ENCODE measurements at regions not wholly inside any gene's neighbourhood (a gene's known extent, or its start where the extent isn't known, plus 50 kb on each side); places are given as distances from the start of the nearest gene placed in this dataset.
"Not testable (repeated sequence)": the region's sequence is repeated elsewhere in the genome, so short reads cannot be mapped to it uniquely, and the experiment has no call there.

DNA sequence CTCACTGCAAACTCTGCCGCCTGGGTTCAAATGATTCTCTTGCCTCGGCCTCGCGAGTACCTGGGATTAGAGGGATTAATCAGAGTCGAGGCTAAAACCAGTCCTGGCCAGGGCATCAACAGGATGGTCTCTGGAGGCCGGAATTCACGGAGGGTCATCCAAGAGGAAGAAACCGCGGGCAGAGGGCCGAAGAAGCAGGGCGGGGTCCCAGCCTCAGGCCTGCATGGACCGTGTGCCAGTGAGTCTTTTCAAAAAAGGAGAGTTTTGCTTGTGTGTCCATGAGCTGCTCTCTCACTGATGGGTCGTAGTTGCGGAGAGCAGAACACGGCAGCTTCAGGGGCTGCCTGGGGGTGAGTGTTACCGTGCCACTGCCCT is 295.1 kb upstream of the ZNF337 start:
- no peak for DNase-seq (ENCODE audit: low read depth, low spot score)
- H3K27ac ChIP-seq: no peak overlapping the region

DNA sequence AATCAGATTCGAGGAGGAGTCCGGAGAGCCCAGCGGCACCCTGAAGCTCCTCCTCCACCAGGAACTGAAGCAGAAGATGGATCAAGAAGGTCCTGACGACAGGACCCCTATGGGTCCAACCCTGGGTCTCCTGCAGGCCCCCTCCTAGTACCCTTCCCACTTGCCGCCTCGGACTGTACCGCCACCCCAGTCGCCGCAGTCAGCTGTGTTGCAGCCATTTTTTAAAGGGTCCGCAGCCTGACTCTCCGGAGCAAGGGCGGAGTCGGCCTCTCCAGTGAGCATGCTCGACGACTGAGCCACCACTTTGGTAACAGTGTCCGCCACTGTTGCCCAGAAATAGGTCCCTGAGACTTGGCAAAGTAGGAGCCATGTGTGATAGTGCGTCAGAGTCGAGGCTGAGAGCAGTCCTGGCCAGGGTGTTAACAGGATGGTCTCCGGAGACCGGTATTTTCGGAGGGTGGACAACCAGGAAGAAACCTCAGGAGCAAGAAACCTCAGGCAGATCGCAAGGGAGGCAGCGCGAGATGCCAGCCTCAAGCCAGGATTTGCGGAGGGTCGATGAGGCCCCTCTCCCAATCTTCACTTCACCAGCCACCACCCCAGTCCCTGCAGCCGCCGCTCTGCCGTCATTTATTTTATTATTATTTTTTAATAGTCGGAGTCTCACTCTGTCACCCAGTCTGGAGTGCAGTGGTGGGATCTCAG is 294.6 kb upstream of the ZNF337 start:
- H3K27ac ChIP-seq: no peak overlapping the region
- DNase-seq (ENCODE audit: low read depth, low spot score): no peak

- not testable (repeated sequence) for H3K27ac ChIP-seq; DNase-seq (ENCODE audit: low read depth, low spot score)
These were observed 293.0 kb upstream of the ZNF337 start for GRCh38 chr20:25989686-25990085.

DNA sequence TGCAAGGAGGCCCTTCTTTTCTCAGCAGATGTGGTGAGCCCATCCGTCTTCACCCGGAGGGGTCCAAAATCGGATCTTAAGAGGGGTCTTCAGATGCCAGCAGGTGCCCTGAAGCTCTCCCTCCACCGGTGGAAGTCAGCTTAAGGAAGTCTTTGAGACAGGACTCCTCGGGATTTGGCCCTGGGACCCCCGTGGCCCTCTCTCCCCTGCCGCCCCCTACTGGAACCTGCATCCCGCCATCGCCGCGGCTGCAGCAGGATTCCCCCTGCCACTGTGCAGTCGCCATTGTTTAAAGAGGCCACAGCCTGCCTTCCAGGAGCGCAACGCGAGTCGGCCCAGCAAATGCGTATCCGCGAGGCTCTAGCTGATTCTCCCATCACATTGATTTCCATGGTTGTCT is 292.5 kb upstream of the ZNF337 start:
- DNase-seq (ENCODE audit: low read depth, low spot score): no peak
- H3K27ac ChIP-seq: no peak overlapping the region

DNA sequence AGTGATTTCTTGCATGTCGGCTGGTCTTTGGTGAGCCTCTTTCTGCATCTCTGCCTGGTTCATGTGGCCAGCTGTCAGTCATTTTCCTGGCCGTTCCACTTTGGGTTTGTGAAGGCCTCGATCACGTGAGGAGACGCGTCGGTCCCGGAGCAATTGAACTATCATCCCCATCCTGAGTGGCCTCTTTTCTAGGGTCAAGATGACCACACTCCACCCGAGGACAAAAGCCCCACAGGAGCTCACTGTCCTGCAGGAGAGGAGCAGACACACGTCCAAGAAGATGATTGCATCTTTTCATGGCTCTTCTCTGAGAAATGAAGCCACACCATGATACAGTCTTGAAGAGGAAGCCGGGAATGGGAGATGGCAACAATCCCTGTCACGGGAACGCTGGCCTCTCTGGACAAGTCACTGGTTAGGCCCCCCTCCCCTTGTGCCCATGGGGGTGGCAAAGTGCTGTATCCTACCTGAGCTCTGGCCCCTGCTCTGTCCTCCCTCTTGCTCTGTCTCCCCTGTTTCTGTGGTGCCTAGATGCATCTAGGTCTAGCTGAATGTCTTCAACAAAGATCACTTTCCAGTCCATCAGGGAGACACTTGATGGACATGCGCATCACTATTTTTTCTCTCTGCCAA is 291.4 kb upstream of the ZNF337 start:
- not testable (repeated sequence) for DNase-seq (ENCODE audit: low read depth, low spot score); H3K27ac ChIP-seq

DNA sequence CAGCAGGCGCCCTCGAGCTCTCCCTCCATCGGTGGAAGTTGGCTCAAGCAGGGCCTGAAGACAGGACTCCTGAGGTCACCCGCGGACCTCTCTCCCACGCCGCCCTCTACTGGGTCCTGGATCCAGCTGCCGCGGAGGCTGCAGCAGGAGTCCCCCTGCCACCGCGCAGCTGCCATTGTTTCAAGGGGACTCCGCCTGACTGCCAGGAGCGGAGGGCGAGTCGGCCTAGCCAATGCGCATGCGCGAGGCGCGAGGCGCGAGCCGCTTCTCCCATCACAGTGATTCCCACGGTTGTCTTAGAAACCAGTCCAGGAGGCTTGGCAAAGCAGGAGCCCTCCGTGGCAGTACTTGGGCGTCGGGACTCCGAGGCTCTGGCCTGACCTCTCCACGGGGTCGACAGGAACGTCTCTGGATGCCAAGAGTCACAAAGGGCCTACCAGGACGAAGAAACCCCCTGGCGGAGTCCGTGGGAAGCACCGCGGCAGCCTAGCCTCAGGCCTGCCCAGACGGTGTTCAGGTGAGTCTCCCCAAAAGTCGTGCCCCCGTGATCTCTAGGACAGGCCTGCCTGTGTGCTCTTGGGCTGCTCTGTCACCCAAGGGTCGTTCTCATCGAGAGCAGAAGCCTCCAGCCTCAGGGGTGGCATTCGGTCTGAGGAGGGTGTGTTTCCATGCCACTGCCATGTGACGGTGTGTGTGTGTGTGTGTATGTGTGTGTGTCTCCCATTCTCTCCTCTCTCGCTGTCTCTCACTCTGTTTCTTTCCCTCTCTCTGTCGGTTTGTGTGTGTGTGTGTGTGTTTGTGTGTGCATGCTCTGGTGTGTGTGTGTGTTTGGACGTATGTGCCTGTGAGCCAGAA is 290.6 kb upstream of the ZNF337 start:
- no peak for DNase-seq (ENCODE audit: low read depth, low spot score)
- no peak overlapping the region for H3K27ac ChIP-seq

GRCh38 chr20:25985597-25985996 is 288.9 kb upstream of the ZNF337 start:
- H3K27ac ChIP-seq: no peak overlapping the region
- no peak for DNase-seq (ENCODE audit: low read depth, low spot score)

GRCh38 chr20:25984933-25985332 is 288.3 kb upstream of the ZNF337 start:
- DNase-seq (ENCODE audit: low read depth, low spot score): no peak
- H3K27ac ChIP-seq: no peak overlapping the region

GRCh38 chr20:25982701-25983100 is 286.0 kb upstream of the ZNF337 start:
- DNase-seq (ENCODE audit: low read depth, low spot score); H3K27ac ChIP-seq: not testable (repeated sequence)

DNA sequence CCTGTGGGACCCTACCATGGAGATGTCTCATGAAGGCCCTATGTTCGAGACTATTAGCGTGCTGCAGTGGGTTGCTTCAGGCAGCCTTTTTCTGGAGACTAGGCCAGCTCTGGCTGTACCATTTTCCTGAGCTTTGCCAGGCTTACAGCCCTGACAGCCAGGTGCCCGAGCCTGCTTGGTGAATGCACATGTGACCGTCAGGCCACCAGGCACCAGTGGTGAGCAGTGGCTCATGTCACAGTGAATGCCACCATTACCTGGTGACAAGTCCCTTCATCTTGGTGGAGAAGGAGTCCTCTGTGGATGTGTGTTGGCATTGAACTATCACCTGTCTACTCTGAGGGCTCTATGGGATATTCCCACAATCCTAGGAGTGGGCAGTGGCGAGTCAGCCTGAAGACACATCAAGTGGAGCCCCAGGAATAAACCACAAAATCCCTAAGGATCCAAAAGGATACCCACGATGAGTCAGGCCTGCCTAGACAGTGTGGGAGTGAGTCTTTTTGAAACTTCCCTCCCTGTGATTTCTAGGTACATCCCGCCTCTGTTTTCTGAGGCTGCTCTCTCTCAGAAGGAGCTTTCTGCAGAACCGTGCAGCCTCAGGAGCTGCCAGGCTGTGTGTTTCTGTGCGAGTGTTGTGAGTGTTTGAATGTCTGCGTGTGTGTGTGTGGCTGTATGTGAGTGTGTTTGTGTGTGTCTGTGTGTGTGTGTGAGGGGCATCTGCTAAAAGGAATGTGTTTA is 282.0 kb upstream of the ZNF337 start:
- H3K27ac ChIP-seq; DNase-seq (ENCODE audit: low read depth, low spot score): not testable (repeated sequence)

GRCh38 chr20:25975816-25976215 is 279.2 kb upstream of the ZNF337 start:
- not testable (repeated sequence) for DNase-seq (ENCODE audit: low read depth, low spot score); H3K27ac ChIP-seq

- not testable (repeated sequence) for DNase-seq (ENCODE audit: low read depth, low spot score); H3K27ac ChIP-seq
These were observed 268.6 kb upstream of the ZNF337 start for GRCh38 chr20:25965203-25965602.

DNA sequence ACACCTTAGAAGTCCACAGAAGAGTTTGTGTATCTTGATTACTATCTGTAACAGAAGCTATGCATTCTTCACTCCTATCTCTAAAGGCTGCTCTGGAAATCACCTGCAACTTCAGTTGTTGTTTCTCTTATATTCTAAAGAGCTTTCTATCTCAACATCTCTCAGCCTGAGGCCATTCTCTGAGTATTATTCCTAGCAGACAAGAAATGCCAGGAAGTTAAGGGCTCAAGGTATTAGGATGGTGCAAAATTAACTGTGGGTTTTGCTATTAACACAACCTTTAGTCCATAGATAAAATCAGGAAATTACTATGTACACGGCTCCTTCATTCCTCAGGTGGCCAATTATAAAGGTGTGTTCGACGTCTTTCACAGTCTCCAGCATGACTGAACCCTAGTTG is 257.2 kb upstream of the ZNF337 start:
- not testable (repeated sequence) for DNase-seq (ENCODE audit: low read depth, low spot score); H3K27ac ChIP-seq

- not testable (repeated sequence) for H3K27ac ChIP-seq; DNase-seq (ENCODE audit: low read depth, low spot score)
These were observed 238.6 kb upstream of the ZNF337 start for GRCh38 chr20:25935230-25935629.

DNA sequence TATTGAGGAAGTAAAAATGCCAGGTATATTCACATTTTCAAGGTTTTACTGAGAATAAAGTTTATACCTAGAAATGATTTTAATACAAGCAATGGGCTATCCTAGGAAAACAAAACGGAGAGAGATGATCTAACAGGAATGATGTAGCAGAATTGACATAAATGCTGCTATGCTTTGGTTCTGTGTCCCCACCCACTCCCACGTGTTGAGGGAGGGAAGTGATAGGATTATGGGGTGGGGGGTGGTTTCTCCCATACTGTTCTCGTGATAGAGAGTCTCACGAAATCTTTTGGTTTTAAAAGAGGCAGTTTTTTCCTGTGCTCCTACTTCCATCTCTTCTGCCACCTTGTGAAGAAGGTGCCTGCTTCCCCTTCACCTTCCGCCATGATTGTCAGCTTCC is 236.2 kb upstream of the ZNF337 start:
- DNase-seq (ENCODE audit: low read depth, low spot score): not testable (repeated sequence)
- H3K27ac ChIP-seq: peak overlapping the region; percentile 57

GRCh38 chr20:25932170-25932569 is 235.5 kb upstream of the ZNF337 start:
- peak overlapping the region; percentile 57 for H3K27ac ChIP-seq
- peak; percentile 24 for DNase-seq (ENCODE audit: low read depth, low spot score)

- DNase-seq (ENCODE audit: low read depth, low spot score); H3K27ac ChIP-seq: not testable (repeated sequence)
These were observed 205.7 kb upstream of the ZNF337 start for GRCh38 chr20:25902321-25902720.

DNA sequence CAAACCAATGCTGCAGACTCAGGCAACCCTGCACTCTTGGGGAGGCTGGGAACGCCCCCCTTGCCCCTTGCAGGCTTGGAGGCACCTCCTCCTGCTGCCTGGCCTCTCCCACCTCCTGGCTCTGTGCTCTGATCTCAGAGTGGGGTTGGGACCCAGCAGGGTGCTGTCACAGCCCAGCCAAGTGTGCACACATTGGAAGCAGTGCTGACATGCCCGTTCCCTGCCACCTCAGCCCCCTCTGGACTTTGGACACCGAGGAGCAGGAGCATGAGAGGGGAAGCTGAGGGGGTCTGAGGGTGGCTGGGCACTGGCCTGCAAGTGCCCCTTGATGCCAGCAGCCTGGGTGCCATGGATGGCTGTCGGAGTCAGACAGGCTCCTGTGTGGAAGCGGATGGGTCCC is 202.0 kb upstream of the ZNF337 start:
- not testable (repeated sequence) for H3K27ac ChIP-seq; DNase-seq (ENCODE audit: low read depth, low spot score)

GRCh38 chr20:25879096-25879495 is 182.4 kb upstream of the ZNF337 start:
- not testable (repeated sequence) for DNase-seq (ENCODE audit: low read depth, low spot score); H3K27ac ChIP-seq

DNA sequence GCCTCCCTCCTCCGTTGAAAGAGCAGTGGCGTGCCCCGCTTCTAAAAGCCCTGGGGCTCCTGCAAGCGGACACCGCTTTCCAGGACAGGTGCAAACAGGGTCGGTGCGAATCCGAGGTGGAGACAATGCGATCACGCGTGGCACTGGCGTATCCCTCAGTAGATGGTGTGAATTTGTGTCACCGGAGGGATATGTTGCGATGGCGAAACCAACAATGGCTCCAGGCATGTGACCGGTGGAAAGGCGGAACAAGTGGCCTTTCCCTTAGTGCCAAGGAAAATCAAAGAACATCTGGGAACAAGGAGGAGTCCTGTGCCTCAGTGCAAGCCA is 172.0 kb upstream of the ZNF337 start:
- H3K27ac ChIP-seq; DNase-seq (ENCODE audit: low read depth, low spot score): not testable (repeated sequence)
